Rectal smooth muscle tissue (tissue), 1 donor: ENCODE measurements at regions not wholly inside any gene's neighbourhood (a gene's known extent, or its start where the extent isn't known, plus 50 kb on each side); places are given as distances from the start of the nearest gene placed in this dataset.
"Not testable (repeated sequence)": the region's sequence is repeated elsewhere in the genome, so short reads cannot be mapped to it uniquely, and the experiment has no call there.

Experiments used
- H3K27ac ChIP-seq: one replicate; pipeline ENCODE4 v1.7.0; 2013; ENCODE audit warnings: low read depth, low read length, inconsistent platforms
- H3K27me3 ChIP-seq: one replicate; pipeline ENCODE4 v1.7.0; 2013; ENCODE audit warnings: low read length; ENCODE audit not compliant: control insufficient read depth, insufficient read depth
- H3K36me3 ChIP-seq: one replicate; pipeline ENCODE4 v1.7.0; 2013; ENCODE audit warnings: low read length; ENCODE audit not compliant: control insufficient read depth, insufficient read depth
- H3K4me1 ChIP-seq: one replicate; pipeline ENCODE4 v1.7.0; 2013; ENCODE audit warnings: low read length; ENCODE audit not compliant: control insufficient read depth, insufficient read depth
- H3K4me3 ChIP-seq: one replicate; pipeline ENCODE4 v1.7.0; 2013; ENCODE audit warnings: low read length
- H3K9ac ChIP-seq: one replicate; pipeline ENCODE4 v1.7.0; 2013; ENCODE audit warnings: low read length

DNA sequence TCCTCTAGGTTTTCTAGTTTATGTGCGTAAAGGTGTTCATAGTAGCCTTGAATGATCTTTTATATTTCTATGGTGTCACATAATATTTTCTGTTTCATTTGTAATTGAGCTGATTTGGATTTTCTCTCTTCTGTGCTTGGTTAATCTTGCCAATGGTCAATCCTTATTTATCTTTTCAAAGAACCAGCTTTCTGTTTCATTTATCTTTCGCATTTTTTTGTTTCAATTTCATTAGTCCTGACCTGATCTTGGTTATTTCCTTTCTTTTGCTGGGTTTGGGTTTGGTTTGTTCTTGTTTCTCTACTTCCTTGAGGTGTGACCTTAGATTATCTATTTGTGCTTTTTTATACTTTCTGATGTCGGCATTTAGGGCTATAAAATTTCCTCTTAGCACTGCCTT is 304.4 kb upstream of the CHRM3 start:
- H3K4me1 ChIP-seq, H3K9ac ChIP-seq, H3K4me3 ChIP-seq, H3K36me3 ChIP-seq, H3K27ac ChIP-seq, H3K27me3 ChIP-seq: not testable (repeated sequence)

DNA sequence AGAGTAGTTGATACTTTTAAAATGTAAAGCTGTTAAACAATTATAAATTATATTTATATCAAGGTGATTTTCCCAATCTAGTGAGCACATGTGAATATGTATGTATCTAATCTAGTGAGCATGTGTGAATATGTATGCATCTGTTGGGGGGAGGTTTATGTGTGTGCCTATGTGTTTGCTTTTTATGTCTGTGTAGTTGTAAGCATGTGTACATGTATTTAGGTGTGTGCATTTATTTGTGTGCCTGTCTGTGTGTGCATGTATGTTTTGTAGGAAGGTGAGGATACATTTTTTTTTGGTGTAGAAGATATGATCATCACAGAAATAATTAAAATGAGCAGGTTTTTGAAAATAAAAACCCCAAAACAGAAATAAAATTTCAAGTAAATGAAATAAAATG is 318.9 kb upstream of the CHRM3 start:
- H3K4me1 ChIP-seq: no peaks in the 10 kb centered on the region
- H3K27ac ChIP-seq: no peak overlapping the region
- H3K36me3 ChIP-seq: no peaks in the 10 kb centered on the region
- H3K27me3 ChIP-seq: no peaks in the 10 kb centered on the region
- no peak overlapping the region for H3K9ac ChIP-seq
- no peak overlapping the region for H3K4me3 ChIP-seq

DNA sequence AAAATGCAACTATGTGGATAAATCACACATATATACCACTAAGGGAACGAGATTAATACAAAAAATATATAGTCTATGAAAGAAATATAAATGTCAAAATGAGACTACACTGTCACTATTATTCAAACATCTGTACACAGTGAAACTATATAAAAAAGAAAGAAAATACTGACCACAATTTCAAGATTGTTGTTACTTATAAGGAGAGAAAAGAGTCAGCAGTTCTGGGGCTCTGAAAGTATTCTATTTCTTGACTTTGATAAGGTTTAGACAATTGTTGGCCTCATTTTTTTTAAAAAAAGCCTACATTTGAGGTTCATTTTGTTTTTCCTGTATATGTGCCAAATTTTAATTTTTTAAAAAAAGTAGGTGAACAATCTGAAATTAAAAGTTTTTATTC is 319.3 kb upstream of the CHRM3 start:
- no peaks in the 10 kb centered on the region for H3K27me3 ChIP-seq
- no peak overlapping the region for H3K9ac ChIP-seq
- H3K4me1 ChIP-seq: no peaks in the 10 kb centered on the region
- H3K27ac ChIP-seq: no peak overlapping the region
- H3K4me3 ChIP-seq: no peak overlapping the region
- H3K36me3 ChIP-seq: no peaks in the 10 kb centered on the region

DNA sequence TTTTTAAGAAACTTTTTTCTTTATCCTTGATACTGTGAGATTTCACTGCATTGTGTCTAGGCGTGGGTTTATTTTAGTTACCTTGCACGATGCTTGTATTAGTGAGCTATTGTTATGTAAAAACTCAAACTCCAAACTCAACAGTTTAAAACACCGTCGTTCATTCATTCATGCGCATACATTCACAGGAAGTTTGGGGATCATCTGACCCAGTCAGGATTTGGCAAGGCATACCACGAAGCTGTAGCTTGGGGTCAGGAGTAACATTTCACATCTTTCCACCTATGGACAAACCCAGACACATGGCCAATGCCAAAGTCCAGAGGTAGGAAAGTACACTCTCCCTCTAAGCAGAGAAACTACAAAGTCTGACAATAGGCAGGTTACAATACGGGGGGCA is 324.6 kb upstream of the CHRM3 start:
- Histone ChIP-seq H3K4me3 (no peak overlapping the region), H3K9ac (no peak overlapping the region), H3K27ac (no peak overlapping the region), H3K4me1 (no peaks in the 10 kb centered on the region), H3K27me3 (no peaks in the 10 kb centered on the region), H3K36me3 (no peaks in the 10 kb centered on the region)

DNA sequence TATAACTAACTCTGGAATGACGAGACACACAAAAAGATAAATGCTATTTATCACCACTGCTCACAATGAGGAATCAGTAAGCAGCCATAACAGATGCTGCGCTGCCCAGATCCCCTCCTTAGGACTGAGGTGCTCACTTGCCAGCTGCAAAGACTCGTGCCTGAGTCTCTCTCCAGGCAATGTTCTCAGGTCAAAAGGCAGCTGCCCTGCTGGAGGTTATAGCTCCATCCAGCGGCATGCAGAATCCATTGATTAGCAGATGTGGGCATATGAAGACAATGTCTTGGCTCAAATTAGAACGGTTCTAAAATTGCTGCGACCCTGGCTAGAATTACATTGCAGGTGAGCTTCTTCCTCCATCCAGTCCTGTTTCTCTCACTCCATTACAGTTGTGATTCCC is 328.2 kb upstream of the CHRM3 start:
- Histone ChIP-seq H3K27me3 (no peaks in the 10 kb centered on the region), H3K4me1 (no peaks in the 10 kb centered on the region), H3K4me3 (no peak overlapping the region), H3K27ac (no peak overlapping the region), H3K36me3 (no peaks in the 10 kb centered on the region), H3K9ac (no peak overlapping the region)

DNA sequence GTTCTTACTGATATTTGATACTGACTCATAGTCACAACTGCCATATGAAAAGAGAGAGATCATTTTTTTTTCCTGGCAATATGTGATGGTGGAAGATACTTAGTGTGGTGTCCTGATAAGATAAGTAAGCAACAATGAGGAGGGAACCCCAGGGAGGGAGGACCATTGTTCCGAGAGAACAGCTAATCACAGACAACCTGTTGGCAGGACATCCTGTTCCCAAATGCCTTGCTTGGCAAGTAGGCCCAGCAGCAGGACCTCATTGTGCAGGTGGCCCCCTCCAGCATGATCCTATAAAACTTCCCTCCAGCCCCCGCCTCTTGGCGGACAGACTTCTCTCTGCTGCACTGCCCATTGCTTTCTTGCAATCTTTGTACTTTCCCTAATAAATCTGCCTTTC is 329.4 kb upstream of the CHRM3 start:
- no peaks in the 10 kb centered on the region for H3K4me1 ChIP-seq
- H3K9ac ChIP-seq: no peak overlapping the region
- H3K4me3 ChIP-seq: no peak overlapping the region
- no peak overlapping the region for H3K27ac ChIP-seq
- H3K27me3 ChIP-seq: no peaks in the 10 kb centered on the region
- no peaks in the 10 kb centered on the region for H3K36me3 ChIP-seq

DNA sequence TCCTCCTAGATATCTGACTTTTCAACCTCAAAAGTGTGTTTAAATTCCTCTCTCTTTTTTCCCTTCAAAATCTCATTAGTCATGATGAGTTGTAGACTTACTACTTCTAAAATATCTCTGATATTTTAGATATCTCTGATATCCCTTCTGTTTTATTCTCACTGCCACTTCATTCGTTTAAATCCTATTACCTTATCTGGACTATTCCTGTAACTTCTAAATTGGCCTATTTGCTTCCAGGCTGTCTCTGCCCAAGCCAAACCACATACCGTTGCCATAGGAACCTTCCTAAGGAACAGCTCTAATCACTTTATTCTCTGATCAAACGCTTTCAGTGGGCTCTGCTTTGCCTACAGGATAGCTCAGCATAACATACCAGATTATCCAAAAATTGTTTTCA is 333.1 kb upstream of the CHRM3 start:
- Histone ChIP-seq H3K27ac (no peak overlapping the region), H3K4me1 (no peaks in the 10 kb centered on the region), H3K36me3 (no peaks in the 10 kb centered on the region), H3K4me3 (no peak overlapping the region), H3K27me3 (no peaks in the 10 kb centered on the region), H3K9ac (no peak overlapping the region)

DNA sequence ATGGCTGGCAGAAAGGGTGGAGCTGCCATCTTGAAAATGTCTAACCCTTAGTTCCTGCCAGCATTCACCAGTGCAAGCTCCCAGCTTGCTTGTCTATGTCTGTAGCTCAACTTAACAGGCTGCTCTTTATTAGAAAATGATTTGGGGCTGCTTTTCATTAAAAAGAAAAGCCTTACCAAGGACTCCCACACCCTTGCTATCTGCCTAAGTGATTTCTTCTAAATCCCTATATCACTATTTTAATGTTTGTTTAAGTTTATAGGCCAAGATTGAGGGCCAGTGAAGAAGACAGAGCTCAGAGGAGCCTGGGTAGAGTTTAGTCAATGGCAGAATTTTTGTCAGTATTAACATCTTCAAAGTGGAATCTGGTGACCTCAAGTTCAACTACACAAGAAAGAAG is 336.8 kb upstream of the CHRM3 start:
- H3K27me3 ChIP-seq: no peaks in the 10 kb centered on the region
- H3K4me1 ChIP-seq: no peaks in the 10 kb centered on the region
- H3K27ac ChIP-seq: no peak overlapping the region
- no peak overlapping the region for H3K9ac ChIP-seq
- H3K4me3 ChIP-seq: no peak overlapping the region
- no peaks in the 10 kb centered on the region for H3K36me3 ChIP-seq

DNA sequence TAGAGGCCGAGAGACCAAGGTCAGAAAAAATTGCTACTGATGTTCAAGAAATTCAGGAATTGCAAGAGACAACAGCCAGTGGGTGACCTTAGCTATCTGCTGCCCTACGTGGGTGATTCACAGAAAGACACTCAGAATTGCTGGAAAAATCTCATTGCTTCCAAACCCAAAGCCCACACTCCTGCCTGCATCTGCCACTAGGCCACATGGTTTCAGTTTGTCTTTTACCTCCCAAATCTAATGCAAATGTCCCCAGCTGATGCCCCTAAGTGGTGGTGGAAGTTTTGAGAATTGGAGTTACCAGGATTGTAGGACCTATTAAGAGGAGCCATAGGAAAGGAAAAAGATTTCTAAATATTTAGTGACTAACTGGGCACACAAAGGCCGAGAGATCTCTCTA is 341.5 kb upstream of the CHRM3 start:
- Histone ChIP-seq H3K27me3 (no peaks in the 10 kb centered on the region), H3K36me3 (no peaks in the 10 kb centered on the region), H3K27ac (no peak overlapping the region), H3K9ac (no peak overlapping the region), H3K4me1 (no peaks in the 10 kb centered on the region), H3K4me3 (no peak overlapping the region)

DNA sequence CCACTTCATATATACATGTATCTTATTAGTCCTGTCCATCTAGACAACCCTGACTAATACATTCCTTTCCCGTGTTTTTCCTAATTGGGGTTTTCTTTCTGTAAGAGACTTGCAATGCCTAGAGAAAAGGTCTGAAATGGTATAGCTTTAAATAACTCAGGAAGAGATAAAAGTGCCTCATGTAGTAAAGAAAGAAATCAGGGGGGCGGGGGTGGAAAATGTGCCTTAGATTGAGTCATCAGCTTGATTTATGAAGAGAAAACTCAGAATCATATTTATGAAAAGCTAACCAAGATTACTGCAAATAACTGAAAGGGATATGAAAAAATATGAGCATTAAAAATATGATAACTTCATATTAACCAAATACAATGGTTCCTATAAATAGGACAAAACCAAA is 345.8 kb upstream of the CHRM3 start:
- H3K4me3 ChIP-seq: no peak overlapping the region
- no peak overlapping the region for H3K9ac ChIP-seq
- H3K4me1 ChIP-seq: no peaks in the 10 kb centered on the region
- no peaks in the 10 kb centered on the region for H3K36me3 ChIP-seq
- H3K27ac ChIP-seq: no peak overlapping the region
- no peaks in the 10 kb centered on the region for H3K27me3 ChIP-seq

DNA sequence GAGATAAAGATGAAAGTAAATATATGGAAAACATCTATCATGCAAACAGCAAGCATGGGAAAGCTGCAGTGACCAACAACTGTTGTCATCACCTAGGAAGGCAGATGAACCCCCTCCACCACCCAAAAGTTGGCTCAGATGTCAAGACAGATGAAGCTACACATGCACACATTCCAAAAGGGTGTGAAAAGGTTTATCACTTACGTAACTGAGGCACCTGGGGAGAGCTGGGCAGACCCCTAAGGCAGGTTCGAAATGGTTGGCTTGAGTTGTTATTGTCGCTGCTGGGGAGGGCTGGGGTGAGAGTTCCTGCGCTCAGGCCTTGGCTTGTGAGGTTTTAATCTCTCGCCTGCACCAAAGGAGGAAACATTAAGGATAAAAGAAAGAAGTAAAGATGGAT is 355.1 kb upstream of the CHRM3 start:
- Histone ChIP-seq H3K4me3 (no peak overlapping the region), H3K4me1 (no peaks in the 10 kb centered on the region), H3K27me3 (no peaks in the 10 kb centered on the region), H3K27ac (no peak overlapping the region), H3K9ac (no peak overlapping the region), H3K36me3 (no peaks in the 10 kb centered on the region)

DNA sequence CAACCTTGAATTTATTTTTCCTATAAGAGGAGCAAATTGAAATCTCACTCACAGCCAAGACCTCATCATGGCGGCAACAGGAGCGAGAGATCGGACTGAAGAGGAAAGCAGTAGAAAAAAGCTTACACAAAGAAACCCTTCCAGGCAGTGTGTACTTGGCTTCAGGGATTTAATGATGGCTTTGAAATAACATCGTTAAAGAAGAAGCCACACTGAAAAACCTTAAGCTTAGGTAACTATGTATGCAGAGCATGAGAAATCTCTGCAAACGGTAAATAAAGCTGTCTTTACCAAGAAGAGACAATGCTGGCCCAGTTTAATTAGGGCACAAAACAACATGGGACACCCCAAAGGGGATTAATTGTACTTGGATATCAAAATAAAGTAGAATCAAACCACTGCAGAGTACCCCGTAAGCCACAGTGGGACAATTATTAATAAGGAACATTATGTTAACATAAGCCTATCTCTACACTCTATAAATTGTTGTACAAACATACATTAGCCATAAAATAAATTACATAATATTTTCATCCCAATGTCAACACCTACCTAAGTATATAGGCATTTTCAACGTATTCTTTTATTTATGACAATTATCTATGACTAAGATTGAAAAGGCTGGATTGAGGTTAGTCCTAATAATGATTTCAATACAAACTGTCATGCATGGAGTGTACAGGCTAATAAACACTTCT is 360.2 kb upstream of the CHRM3 start:
- Histone ChIP-seq H3K9ac (no peak overlapping the region), H3K36me3 (no peaks in the 10 kb centered on the region), H3K27me3 (no peaks in the 10 kb centered on the region), H3K4me1 (no peaks in the 10 kb centered on the region), H3K4me3 (no peak overlapping the region), H3K27ac (no peak overlapping the region)

DNA sequence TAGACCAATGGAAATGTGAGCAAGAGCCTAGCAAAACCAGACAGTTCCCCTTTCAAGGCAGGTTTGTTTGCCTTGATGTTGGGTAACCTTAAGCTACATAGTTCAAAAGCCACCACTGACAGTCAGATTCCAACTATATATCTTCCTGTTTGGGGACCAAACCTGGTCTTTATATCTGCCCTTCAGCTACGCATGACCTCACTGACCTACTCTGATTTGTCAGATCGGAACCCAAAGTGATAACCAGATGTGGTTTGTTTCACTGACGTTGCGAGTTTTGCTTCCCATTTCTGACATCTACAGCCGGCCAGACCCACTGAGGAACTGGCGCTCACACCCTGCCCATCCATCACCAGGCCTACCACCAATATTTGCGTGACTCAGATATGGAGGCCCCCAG is 361.1 kb upstream of the CHRM3 start:
- H3K36me3 ChIP-seq: no peaks in the 10 kb centered on the region
- H3K27me3 ChIP-seq: no peaks in the 10 kb centered on the region
- no peak overlapping the region for H3K27ac ChIP-seq
- H3K4me3 ChIP-seq: no peak overlapping the region
- no peak overlapping the region for H3K9ac ChIP-seq
- no peaks in the 10 kb centered on the region for H3K4me1 ChIP-seq
